Body of pancreas (tissue), 4 donors: ENCODE measurements at regions not wholly inside any gene's neighbourhood (a gene's known extent, or its start where the extent isn't known, plus 50 kb on each side); places are given as distances from the start of the nearest gene placed in this dataset.

Experiments used
- ATAC-seq: fragments of 150-250 bp; one replicate; pipeline ENCODE4 v1.9.1; 2016
- DNase-seq, 4 donors: peaks; one replicate each; pipeline ENCODE4 v3.0.0-alpha.2; 2019
- H3K27ac ChIP-seq, 4 donors: fragments of 200-600 bp; sonication (generic); 1 replicate in 3 of 4; 2 replicates in 1 of 4; pipeline versions ENCODE4 v1.5.1 to v1.6.1; 2016 to 2019; ENCODE audit warnings: mild to moderate bottlenecking in 1 of 4, mixed read lengths in 1 of 4, moderate library complexity in 1 of 4
- H3K27me3 ChIP-seq, 2 donors: fragments of 200-600 bp; sonication (generic); one replicate each; pipeline ENCODE4 v1.6.0; 2016; ENCODE audit warnings: mild to moderate bottlenecking in 1 of 2
- H3K36me3 ChIP-seq, 2 donors: fragments of 200-600 bp; sonication (generic); replicated peaks in 1 of 2; 2 replicates each; pipeline ENCODE4 v1.5.1; 2016; ENCODE audit warnings: low read depth in 2 of 2; ENCODE audit not compliant: insufficient read depth in 1 of 2
- H3K4me1 ChIP-seq: fragments of 200-600 bp; sonication (generic); one replicate; pipeline ENCODE4 v1.6.0; 2016
- H3K4me3 ChIP-seq, 2 donors: fragments of 200-600 bp; sonication (generic); 1 replicate in 1 of 2; 2 replicates in 1 of 2; pipeline ENCODE4 v1.5.1; 2016 to 2019
- H3K9me3 ChIP-seq, 3 donors: fragments of 200-600 bp; sonication (generic); 1 replicate in 2 of 3; 2 replicates in 1 of 3; pipeline ENCODE4 v1.5.1; 2016
- POLR2A ChIP-seq, 3 donors: fragments of 450-650 bp; IDR thresholded peaks; one replicate each; pipeline ENCODE4 v1.6.1; 2016; ENCODE audit warnings: antibody characterized with exemption in 3 of 3, mild to moderate bottlenecking in 2 of 3
- WGBS, 2 donors: methylation state at CpG; one replicate each; pipeline ENCODE4 v1.1.5; 2017; 5-methylcytosine and 5-hydroxymethylcytosine counted together
- intact Hi-C: fragments of 100-400 bp; cut with DNase I; formaldehyde crosslinking; loops from one replicate; pipeline ENCODE4 v1.15.1; 2023
- TF ChIP-seq, protein P1 (sequence below), 7 experiments: fragments of 450-650 bp in 4 of 7; fragments of 200-600 bp in 3 of 7; sonication (generic) in 3 of 7; IDR thresholded peaks; one replicate each; pipeline ENCODE4 v1.5.1; 2016 to 2019; ENCODE audit warnings: antibody characterized with exemption in 7 of 7

DNA sequence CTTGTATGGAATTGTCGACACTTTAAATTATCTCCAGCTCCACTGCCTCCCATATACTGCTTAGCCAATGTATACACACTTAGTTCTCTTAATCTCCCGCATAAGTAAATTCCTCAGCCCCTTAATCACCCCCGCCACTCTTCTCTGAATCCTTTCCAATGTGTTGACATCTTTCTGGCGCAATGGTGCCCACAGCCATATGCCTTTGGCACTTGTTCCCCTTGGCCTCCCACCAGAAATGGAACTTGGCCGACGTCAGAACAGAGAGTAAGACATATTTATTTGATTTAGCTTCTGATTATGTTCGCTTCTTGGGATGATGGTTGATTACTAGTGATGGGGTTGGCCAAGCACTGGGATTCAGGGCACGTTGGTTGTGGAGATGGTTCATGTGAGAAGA, 1089.3 kb upstream of the CELF4 start:
- no peak overlapping the region for H3K4me3 ChIP-seq
- H3K4me1 ChIP-seq: no peaks in the 10 kb centered on the region
- intact Hi-C loops: no loop called here
- H3K9me3 ChIP-seq: no peaks in the 10 kb centered on the region
- H3K36me3 ChIP-seq: no peaks in the 10 kb centered on the region
- TF ChIP-seq, protein P1, sequence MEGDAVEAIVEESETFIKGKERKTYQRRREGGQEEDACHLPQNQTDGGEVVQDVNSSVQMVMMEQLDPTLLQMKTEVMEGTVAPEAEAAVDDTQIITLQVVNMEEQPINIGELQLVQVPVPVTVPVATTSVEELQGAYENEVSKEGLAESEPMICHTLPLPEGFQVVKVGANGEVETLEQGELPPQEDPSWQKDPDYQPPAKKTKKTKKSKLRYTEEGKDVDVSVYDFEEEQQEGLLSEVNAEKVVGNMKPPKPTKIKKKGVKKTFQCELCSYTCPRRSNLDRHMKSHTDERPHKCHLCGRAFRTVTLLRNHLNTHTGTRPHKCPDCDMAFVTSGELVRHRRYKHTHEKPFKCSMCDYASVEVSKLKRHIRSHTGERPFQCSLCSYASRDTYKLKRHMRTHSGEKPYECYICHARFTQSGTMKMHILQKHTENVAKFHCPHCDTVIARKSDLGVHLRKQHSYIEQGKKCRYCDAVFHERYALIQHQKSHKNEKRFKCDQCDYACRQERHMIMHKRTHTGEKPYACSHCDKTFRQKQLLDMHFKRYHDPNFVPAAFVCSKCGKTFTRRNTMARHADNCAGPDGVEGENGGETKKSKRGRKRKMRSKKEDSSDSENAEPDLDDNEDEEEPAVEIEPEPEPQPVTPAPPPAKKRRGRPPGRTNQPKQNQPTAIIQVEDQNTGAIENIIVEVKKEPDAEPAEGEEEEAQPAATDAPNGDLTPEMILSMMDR (IDR thresholded peaks at IDR 0.05): no peak
- no peak for TF ChIP-seq POLR2A (IDR thresholded peaks at IDR 0.05)
- no peak for DNase-seq
- no peak for ATAC-seq
- no peak overlapping the region for H3K27ac ChIP-seq
- 65 to 67% methylated on average over 8 of the region's 8 CpGs for whole genome bisulfite sequencing, 2 donors
- no peaks in the 10 kb centered on the region for H3K27me3 ChIP-seq

DNA sequence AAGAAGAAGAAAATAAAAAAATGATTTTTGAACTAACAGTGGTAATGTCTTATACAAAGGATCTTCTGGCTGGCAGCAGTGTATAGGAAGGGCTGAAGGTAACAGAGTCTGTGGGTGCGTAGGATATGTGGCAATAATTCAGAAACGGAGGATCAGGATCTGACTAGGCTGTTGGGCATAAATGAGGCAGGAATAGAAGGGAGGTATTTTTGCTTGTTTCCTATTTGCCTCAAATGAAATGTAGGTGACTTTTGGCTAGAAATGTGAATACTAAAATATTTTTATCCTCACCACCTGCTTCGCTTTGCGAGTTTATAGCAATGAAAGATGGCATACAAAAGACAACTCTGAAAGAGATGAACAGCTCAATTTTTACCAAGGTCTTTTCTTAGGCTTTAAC, 1086.1 kb upstream of the CELF4 start:
- ATAC-seq: no peak
- no peak for TF ChIP-seq POLR2A (IDR thresholded peaks at IDR 0.05)
- TF ChIP-seq, protein P1 (IDR thresholded peaks at IDR 0.05): no peak
- intact Hi-C loops: no loop called here
- Histone ChIP-seq H3K4me1 (no peaks in the 10 kb centered on the region), H3K27me3 (no peaks in the 10 kb centered on the region), H3K36me3 (no peaks in the 10 kb centered on the region), H3K9me3 (no peaks in the 10 kb centered on the region), H3K4me3 (no peak overlapping the region), H3K27ac (no peak overlapping the region)
- 67 to 71% methylated on average over 4 of the region's 4 CpGs for WGBS, 2 donors
- DNase-seq: no peak

DNA sequence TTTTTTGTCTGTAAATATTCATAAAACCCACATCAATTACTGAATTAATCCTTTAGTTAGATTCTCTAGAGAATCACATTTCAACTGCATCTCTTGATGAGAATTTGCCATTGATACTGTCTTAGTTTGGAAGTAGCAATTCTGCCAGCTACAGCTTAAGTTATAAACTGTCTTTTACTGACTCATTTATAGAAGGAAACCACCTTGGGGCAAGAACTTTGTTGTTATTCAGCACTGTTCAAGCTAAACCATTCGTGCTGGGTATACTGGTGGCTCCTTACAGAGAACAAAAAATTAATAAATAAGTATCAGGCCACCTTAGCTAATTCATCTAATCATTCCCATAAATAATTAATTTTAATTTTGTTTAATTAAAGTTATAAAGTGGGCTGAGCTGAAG, 1082.6 kb upstream of the CELF4 start:
- H3K4me1 ChIP-seq: no peaks in the 10 kb centered on the region
- no peak overlapping the region for H3K4me3 ChIP-seq
- ATAC-seq (no peak), DNase-seq (no peak)
- 38 to 43% methylated on average over 1 of the region's 1 CpG for WGBS, 2 donors
- intact Hi-C loops: no loop called here
- no peaks in the 10 kb centered on the region for H3K36me3 ChIP-seq
- no peaks in the 10 kb centered on the region for H3K9me3 ChIP-seq
- no peaks in the 10 kb centered on the region for H3K27me3 ChIP-seq
- TF ChIP-seq, protein P1 (IDR thresholded peaks at IDR 0.05): no peak
- no peak overlapping the region for H3K27ac ChIP-seq

DNA sequence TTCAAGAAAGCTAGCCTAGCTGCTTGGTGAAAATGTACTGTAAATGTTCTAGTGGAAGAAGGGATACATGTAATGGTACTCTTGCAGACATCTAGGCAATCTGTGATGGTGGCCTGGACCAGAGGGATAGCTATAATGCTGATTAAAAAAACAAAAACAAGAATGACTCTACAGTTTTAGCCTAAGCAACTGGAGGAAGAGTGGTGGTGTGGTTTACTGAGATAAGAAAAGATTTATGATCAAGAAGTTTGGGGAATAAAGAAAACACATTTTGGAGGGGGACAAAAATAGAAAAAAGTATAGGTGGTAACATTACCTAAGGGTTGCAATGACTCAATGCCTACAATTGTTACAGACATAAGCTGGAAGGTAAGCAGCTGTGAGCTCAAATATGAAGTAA, 1080.7 kb upstream of the CELF4 start:
- no peaks in the 10 kb centered on the region for H3K36me3 ChIP-seq
- no peak overlapping the region for H3K27ac ChIP-seq
- ATAC-seq (no peak), DNase-seq (no peak)
- TF ChIP-seq POLR2A (IDR thresholded peaks at IDR 0.05): no peak
- TF ChIP-seq, protein P1 (IDR thresholded peaks at IDR 0.05): no peak
- no peaks in the 10 kb centered on the region for H3K9me3 ChIP-seq
- H3K27me3 ChIP-seq: no peaks in the 10 kb centered on the region
- intact Hi-C loops: no loop called here
- H3K4me3 ChIP-seq: no peak overlapping the region
- H3K4me1 ChIP-seq: no peaks in the 10 kb centered on the region

DNA sequence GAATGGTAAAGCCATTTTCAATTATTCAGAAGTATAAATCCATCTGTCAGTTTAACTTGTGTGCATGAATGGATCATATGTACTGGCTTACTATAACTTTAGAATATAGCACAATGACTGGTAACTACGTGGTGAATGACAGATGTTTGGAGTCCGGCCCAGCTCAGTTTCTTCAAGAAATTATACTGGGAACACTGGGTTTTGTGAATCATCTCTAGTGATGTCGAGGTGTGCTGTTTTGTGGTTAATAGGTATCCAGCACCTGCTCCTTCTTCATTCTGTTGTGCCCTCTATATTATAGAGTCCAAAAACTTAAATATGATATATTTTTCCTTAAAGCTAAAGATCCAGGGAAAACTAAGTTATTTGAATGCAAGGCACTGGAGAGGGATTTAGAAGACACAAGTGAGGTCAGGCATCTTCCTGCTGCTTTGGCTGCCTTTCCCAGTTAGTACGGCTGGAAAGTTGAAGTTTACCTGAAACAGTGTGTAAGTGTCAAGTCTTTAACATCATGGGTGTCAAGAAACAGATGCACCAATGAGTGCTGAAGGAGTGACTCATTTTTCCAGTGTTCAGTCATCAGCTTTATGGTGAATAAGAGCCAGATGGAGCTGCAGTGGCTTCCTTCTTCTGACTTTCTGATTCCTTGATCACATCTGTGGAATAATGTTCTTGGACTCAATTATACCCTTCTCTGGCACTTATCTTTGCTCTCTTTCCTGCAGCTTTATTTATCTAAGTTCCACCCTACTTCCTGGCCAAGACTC, 1079.5 kb upstream of the CELF4 start:
- no peaks in the 10 kb centered on the region for H3K36me3 ChIP-seq
- DNase-seq: no peak
- TF ChIP-seq POLR2A (IDR thresholded peaks at IDR 0.05): no peak
- TF ChIP-seq, protein P1 (IDR thresholded peaks at IDR 0.05): no peak
- H3K27ac ChIP-seq: no peak overlapping the region
- H3K27me3 ChIP-seq: no peaks in the 10 kb centered on the region
- H3K9me3 ChIP-seq: no peaks in the 10 kb centered on the region
- H3K4me3 ChIP-seq: no peak overlapping the region
- no peak for ATAC-seq
- intact Hi-C loops: no loop called here
- no peaks in the 10 kb centered on the region for H3K4me1 ChIP-seq
- 46 to 48% methylated on average over 4 of the region's 4 CpGs for WGBS, 2 donors
